ENCODE measurements at regions not wholly inside any gene's neighbourhood (a gene's known extent, or its start where the extent isn't known, plus 50 kb on each side); places are given as distances from the start of the nearest gene placed in this dataset.

GRCh38 chr6:150732765-150733539, 132.6 kb upstream of the MTHFD1L start:
- no peak for TF ChIP-seq CTCF (IDR thresholded peaks at IDR 0.05; ENCODE audit: low read length)
- no peak for TF ChIP-seq EZH2 (optimal IDR thresholded peaks at IDR 0.05; ENCODE audit: low read depth, low read length)
- TF ChIP-seq EZH2phosphoT487 (IDR thresholded peaks at IDR 0.05; ENCODE audit: low read length), result no peak
